WERI-Rb-1 (cell line): ENCODE measurements at regions not wholly inside any gene's neighbourhood (a gene's known extent, or its start where the extent isn't known, plus 50 kb on each side); places are given as distances from the start of the nearest gene placed in this dataset.

Source experiments
- DNase-seq: peaks from one replicate; pipeline ENCODE4 v3.0.0-alpha.2; 2020
- H3K27ac ChIP-seq: fragments of 250-450 bp; sonication (Bioruptor Pico); 2 replicates; pipeline ENCODE4 v1.5.1; 2020; ENCODE audit warnings: mild to moderate bottlenecking, moderate library complexity
- H3K27me3 ChIP-seq: fragments of 250-450 bp; sonication (Bioruptor Pico); 2 replicates; pipeline ENCODE4 v1.5.1; 2021; ENCODE audit warnings: mild to moderate bottlenecking, low read depth, moderate library complexity; ENCODE audit not compliant: insufficient read depth, severe bottlenecking
- H3K36me3 ChIP-seq: fragments of 250-450 bp; sonication (Bioruptor Pico); 2 replicates; pipeline ENCODE4 v1.5.1; 2020; ENCODE audit warnings: mild to moderate bottlenecking, moderate library complexity
- H3K4me3 ChIP-seq: 2 replicates; pipeline ENCODE4 v1.5.1; 2011; ENCODE audit warnings: low read depth, mild to moderate bottlenecking, control low read depth, low read length
- H3K9me3 ChIP-seq: fragments of 250-450 bp; sonication (Bioruptor Pico); 2 replicates; pipeline ENCODE4 v1.5.1; 2021; ENCODE audit warnings: mild to moderate bottlenecking, moderate library complexity; ENCODE audit not compliant: severe bottlenecking
- CTCF ChIP-seq: IDR thresholded peaks from 2 replicates; pipeline ENCODE4 v1.5.1; 2011; ENCODE audit warnings: low read depth, mild to moderate bottlenecking, control low read depth, inconsistent platforms, low read length

DNA sequence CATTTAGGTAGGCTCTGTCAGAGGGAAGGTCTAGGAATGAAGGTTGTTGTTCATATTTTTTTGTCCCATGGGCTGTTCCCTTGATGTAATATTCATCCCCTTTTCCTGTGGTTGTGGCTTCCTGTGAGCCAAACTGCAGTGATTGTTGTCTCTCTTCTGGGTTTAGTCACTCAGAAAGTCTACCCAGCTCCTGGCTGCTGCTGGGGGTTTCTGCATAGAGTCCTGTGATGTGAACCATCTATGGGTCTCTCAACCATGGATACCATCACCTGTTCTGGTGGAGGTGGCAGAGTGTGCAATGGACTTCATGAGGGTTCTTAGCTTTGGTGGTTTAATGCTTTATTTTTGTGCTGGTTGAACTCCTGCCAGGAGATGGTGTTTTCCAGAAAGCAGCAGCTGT lies 122.8 kb downstream of the ZC4H2 start:
- TF ChIP-seq CTCF = no peak
- H3K27ac ChIP-seq = no peak overlapping the region
- DNase-seq = no peak

DNA sequence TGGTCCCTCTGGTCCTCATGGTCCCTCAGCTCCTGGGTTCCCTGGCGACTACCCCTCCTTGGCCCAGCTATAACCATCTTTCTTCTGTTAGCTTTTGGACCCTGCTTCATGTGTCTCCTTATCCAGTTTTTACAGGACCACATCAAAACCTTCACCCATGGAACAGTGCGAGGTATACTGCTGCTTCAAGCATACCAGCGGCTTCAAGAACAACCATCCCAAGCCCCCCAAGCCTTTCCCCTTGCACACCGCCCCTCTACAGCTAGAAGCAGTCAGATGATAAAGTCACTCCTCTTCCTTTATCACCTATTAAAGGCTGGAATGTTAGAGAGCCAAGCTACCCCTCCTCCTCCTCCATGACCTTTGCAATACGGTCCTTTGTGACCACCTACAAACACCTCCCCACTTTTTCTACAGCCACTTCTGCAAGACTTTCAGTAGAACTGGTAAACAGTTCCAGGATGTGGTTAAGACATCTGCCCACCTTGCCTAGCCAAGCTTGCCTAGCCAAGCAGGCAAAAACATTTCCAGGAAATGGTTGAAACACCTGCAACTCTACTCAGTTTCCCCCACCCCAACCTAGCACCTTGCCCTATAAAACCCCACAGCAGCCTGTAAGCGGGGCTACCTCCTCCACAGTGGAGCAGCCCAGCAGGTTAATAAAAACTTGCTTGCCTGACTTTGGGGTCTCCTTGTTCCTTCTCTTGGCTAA lies 125.7 kb downstream of the ZC4H2 start:
- no peak for TF ChIP-seq CTCF
- Histone ChIP-seq H3K9me3 (no peaks in the 10 kb centered on the region), H3K36me3 (no peaks in the 10 kb centered on the region), H3K4me3 (no peak overlapping the region), H3K27me3 (peaks cover 18% of the 10 kb centered on the region), H3K27ac (no peak overlapping the region)
- DNase-seq = no peak

More for the DNA sequence above, 122.8 kb downstream of the ZC4H2 start:
- H3K27me3 ChIP-seq = peaks cover 15% of the 10 kb centered on the region
- no peak overlapping the region for H3K4me3 ChIP-seq
- no peaks in the 10 kb centered on the region for H3K36me3 ChIP-seq
- H3K9me3 ChIP-seq = no peaks in the 10 kb centered on the region

DNA sequence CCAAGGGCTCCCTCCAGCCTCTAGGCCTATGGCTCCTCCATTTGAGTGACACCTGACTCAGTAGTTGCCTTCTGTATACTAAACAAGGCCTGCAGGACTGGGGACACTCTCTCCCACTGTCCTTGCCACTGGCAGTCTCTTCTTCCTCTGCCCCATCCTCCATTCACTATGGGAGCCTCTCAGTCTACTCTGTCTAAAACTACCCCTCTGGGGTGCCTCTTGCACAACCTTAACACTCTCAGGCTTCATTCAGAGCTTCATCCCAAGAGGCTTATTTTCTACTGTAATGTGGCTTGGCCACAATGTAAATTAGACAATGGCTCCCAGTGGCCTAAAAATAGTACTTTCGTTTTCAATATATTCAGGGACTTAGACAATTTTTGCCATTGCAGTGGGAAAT lies 133.0 kb downstream of the ZC4H2 start:
- Histone ChIP-seq H3K27ac (no peak overlapping the region), H3K27me3 (peaks cover 18% of the 10 kb centered on the region), H3K9me3 (no peaks in the 10 kb centered on the region), H3K4me3 (no peak overlapping the region), H3K36me3 (no peaks in the 10 kb centered on the region)
- TF ChIP-seq CTCF = no peak
- no peak for DNase-seq

GRCh38 chrX:64842492-64842891 lies 133.8 kb downstream of the ZC4H2 start:
- no peak overlapping the region for H3K4me3 ChIP-seq
- TF ChIP-seq CTCF = no peak
- H3K36me3 ChIP-seq = no peaks in the 10 kb centered on the region
- H3K9me3 ChIP-seq = no peaks in the 10 kb centered on the region
- DNase-seq = no peak
- H3K27me3 ChIP-seq = peaks cover 18% of the 10 kb centered on the region
- H3K27ac ChIP-seq = no peak overlapping the region

GRCh38 chrX:64805683-64806082 lies 170.6 kb downstream of the ZC4H2 start:
- TF ChIP-seq CTCF = no peak
- no peaks in the 10 kb centered on the region for H3K9me3 ChIP-seq
- H3K36me3 ChIP-seq = no peaks in the 10 kb centered on the region
- H3K27me3 ChIP-seq = peaks cover under 1% of the 10 kb centered on the region
- no peak for DNase-seq
- H3K27ac ChIP-seq = no peak overlapping the region
- H3K4me3 ChIP-seq = no peak overlapping the region

DNA sequence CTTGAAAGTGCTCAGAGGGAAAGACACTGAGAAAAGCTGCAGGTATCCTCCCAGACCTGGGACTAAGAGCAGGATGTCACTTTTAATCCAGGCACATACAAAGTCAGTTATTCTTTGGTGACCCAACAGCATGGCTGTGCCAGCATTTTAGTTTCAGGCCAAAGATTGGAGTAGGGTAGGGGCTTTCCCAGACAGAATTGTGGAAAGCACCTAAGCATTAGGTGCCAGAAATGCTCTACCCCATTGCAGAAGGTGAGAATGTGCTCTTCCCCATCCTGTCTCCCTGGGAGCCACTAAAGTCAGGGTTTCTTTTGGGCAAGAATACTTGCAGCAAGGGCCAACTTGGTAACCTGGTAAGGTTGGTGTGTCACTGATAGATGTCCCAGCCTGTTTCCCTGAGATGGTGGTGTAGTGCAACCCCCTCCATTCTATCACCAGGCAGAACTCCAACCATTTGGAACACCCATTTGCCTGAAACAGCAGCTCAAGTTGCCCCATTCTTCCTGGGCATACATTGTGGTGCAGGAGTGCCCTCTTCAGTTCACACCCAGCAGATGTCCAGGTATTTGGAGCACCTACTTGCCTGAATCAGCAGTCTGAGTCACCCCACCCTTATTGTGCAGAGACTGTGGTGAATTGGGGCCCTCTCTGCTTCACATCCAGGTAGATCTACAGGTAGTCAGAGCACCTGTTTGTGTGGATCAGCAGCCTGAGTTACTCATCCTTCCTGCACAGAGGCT lies 183.5 kb downstream of the ZC4H2 start:
- Histone ChIP-seq H3K4me3 (no peak overlapping the region), H3K36me3 (no peaks in the 10 kb centered on the region), H3K27ac (no peak overlapping the region), H3K27me3 (peaks cover 5% of the 10 kb centered on the region), H3K9me3 (no peaks in the 10 kb centered on the region)
- no peak for TF ChIP-seq CTCF
- DNase-seq = no peak
